A673 (cell line): ENCODE measurements at regions not wholly inside any gene's neighbourhood (a gene's known extent, or its start where the extent isn't known, plus 50 kb on each side); places are given as distances from the start of the nearest gene placed in this dataset.

Experiments
- BruUV-seq: library from RNA; stranded (reverse); fragments of 400-500 nt; replicated peaks from 2 replicates; lab custom pipeline; 2021; lab: Mats Ljungman, UMichigan
- CTCF ChIA-PET: fragments of 300-600 bp; sonication (Branson Sonifier 250); formaldehyde crosslinking; loops from one replicate; lab custom pipeline; 2022; ENCODE audit warnings: antibody characterized with exemption; lab: Charles Lee
- POLR2A ChIA-PET: fragments of 300-600 bp; sonication (Branson Sonifier 250); formaldehyde crosslinking; loops from one replicate; lab custom pipeline; 2022; ENCODE audit warnings: antibody characterized with exemption; ENCODE audit not compliant: low non-redundant PET; lab: Charles Lee
- DNase-seq: peaks from one replicate; pipeline ENCODE4 v3.0.0-alpha.2; 2015; ENCODE audit warnings: low spot score
- H3K27ac ChIP-seq: fragments of 200-600 bp; sonication (generic); 2 replicates; pipeline ENCODE4 v1.5.1; 2016; ENCODE audit warnings: mixed run types, low read depth, mild to moderate bottlenecking, mixed read lengths, antibody characterized with exemption, low read length; ENCODE audit not compliant: poor library complexity, severe bottlenecking
- H3K27me3 ChIP-seq: fragments of 200-600 bp; sonication (generic); replicated peaks from 2 replicates; pipeline ENCODE4 v1.6.1; 2017; ENCODE audit warnings: mixed run types, low read depth, mild to moderate bottlenecking, mixed read lengths, antibody characterized with exemption, low read length; ENCODE audit not compliant: insufficient read depth, poor library complexity
- H3K36me3 ChIP-seq: fragments of 200-600 bp; sonication (generic); 2 replicates; pipeline ENCODE4 v1.6.1; 2016; ENCODE audit warnings: mixed run types, mild to moderate bottlenecking, mixed read lengths, antibody characterized with exemption, low read length; ENCODE audit not compliant: insufficient read depth, poor library complexity, severe bottlenecking
- H3K4me1 ChIP-seq: fragments of 200-600 bp; sonication (generic); 2 replicates; pipeline ENCODE4 v1.6.1; 2017; ENCODE audit warnings: mixed run types, mild to moderate bottlenecking, mixed read lengths, antibody characterized with exemption, low read length; ENCODE audit not compliant: insufficient read depth, poor library complexity, severe bottlenecking
- H3K4me3 ChIP-seq: fragments of 200-600 bp; sonication (generic); 2 replicates; pipeline ENCODE4 v1.5.1; 2016; ENCODE audit warnings: low read depth, mixed run types, mild to moderate bottlenecking, mixed read lengths, low read length; ENCODE audit not compliant: poor library complexity, severe bottlenecking
- H3K9me3 ChIP-seq: fragments of 200-600 bp; sonication (generic); 2 replicates; pipeline ENCODE4 v1.6.1; 2016; ENCODE audit warnings: mixed run types, low read depth, mild to moderate bottlenecking, mixed read lengths, antibody characterized with exemption, low read length; ENCODE audit not compliant: poor library complexity, severe bottlenecking
- EZH2 ChIP-seq: fragments of 200-600 bp; sonication (generic); IDR thresholded peaks from 2 replicates; pipeline ENCODE4 v1.6.1; 2017; ENCODE audit warnings: borderline replicate concordance, low read depth, mild to moderate bottlenecking, mixed read lengths, antibody characterized with exemption, low read length; ENCODE audit not compliant: poor library complexity, severe bottlenecking
- intact Hi-C: fragments of 100-400 bp; cut with micrococcal nuclease; formaldehyde crosslinking; loops from one replicate; pipeline ENCODE4 v1.10.0; 2022; ENCODE audit not compliant: unreplicated experiment
- TF ChIP-seq, protein P1 (sequence below): fragments of 300-800, 200-600 bp; sonication (generic); conservative IDR thresholded peaks from 2 replicates; pipeline ENCODE4 v1.5.1; 2017; ENCODE audit warnings: low read depth, mild to moderate bottlenecking, antibody characterized with exemption, low read length, moderate library complexity, mixed read lengths

DNA sequence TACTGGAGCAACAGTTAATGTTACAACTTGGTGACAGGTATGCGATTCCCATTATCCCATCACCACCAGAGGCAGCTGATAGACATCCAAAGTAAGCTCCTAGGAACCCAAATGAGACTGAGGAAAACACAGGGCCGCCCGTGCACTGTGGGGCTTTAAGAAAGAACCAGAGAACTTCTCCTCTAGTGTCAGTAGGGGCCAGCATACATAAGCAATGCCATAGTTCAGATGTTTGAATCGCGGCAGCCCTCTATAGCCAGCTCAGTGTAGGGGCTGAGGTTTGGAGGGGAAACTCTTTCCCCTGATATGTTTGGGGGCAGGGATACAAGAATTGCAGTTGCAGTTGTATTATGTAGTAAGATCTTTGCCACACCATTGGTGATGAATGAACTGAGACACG, 593.3 kb upstream of the NCAM2 start:
- intact Hi-C loops, result no loop called here
- no peak for DNase-seq
- no peak for TF ChIP-seq EZH2
- TF ChIP-seq, protein P1, sequence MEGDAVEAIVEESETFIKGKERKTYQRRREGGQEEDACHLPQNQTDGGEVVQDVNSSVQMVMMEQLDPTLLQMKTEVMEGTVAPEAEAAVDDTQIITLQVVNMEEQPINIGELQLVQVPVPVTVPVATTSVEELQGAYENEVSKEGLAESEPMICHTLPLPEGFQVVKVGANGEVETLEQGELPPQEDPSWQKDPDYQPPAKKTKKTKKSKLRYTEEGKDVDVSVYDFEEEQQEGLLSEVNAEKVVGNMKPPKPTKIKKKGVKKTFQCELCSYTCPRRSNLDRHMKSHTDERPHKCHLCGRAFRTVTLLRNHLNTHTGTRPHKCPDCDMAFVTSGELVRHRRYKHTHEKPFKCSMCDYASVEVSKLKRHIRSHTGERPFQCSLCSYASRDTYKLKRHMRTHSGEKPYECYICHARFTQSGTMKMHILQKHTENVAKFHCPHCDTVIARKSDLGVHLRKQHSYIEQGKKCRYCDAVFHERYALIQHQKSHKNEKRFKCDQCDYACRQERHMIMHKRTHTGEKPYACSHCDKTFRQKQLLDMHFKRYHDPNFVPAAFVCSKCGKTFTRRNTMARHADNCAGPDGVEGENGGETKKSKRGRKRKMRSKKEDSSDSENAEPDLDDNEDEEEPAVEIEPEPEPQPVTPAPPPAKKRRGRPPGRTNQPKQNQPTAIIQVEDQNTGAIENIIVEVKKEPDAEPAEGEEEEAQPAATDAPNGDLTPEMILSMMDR, result no peak

DNA sequence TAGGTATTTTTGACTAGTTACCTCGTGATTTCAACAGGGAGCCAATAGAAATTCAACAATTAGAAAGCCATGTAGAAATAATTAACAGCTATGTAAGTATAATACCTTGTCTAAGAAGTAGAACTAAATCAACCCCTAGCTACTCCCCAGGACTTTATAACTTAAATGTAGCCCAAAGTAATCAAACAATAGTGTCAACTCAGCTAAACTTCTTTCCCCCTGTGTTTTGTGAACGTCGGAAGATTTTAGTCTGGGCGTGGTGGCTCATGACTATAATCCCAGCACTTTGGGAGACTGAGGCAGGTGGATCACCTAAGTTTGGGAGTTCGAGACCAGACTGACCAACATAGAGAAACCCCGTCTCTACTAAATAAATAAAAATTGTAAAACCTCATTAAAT, 579.9 kb upstream of the NCAM2 start:
- no peak overlapping the region for H3K4me3 ChIP-seq
- no peaks in the 10 kb centered on the region for H3K36me3 ChIP-seq
- intact Hi-C loops, result no loop called here
- no TSS peak for BruUV-seq
- POLR2A ChIA-PET, result no interaction called here
- CTCF ChIA-PET, result interaction anchor here (0.6 kb wide), 1 partner anchor 22 kb away, joined by 6 read pairs; no protein-coding TSS in a partner anchor
- TF ChIP-seq, protein P1, result no peak
- TF ChIP-seq EZH2, result no peak
- no peak overlapping the region for H3K27ac ChIP-seq
- H3K27me3 ChIP-seq, result no peaks in the 10 kb centered on the region
- no peaks in the 10 kb centered on the region for H3K4me1 ChIP-seq
- DNase-seq, result no peak
- H3K9me3 ChIP-seq, result peaks cover 4% of the 10 kb centered on the region

More for the DNA sequence above, 593.3 kb upstream of the NCAM2 start:
- CTCF ChIA-PET, result no interaction called here
- no TSS peak for BruUV-seq
- Histone ChIP-seq H3K36me3 (no peaks in the 10 kb centered on the region), H3K4me1 (no peaks in the 10 kb centered on the region), H3K4me3 (no peak overlapping the region), H3K27ac (no peak overlapping the region), H3K27me3 (peaks cover 4% of the 10 kb centered on the region), H3K9me3 (peaks cover 20% of the 10 kb centered on the region)
- POLR2A ChIA-PET, result no interaction called here

DNA sequence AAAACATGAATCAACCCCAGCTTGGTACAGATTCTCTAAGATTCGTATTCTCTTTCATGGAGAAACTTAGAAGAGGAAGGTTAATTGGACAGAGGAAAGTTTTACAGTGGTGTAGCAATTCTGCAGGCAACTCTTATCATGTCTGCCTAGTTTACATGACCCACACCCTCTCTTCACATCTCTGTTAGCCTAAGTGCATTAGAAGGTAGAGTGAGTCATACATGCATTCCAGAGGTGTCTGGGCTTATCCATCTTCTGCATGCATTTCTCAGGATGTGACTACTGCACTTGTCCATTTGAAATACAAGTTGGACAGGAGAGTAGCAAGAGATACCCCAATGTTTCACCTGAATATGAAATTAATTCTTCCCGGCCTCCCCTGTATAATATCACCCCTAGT, 578.4 kb upstream of the NCAM2 start:
- BruUV-seq, result no TSS peak
- intact Hi-C loops, result no loop called here
- Histone ChIP-seq H3K9me3 (peaks cover 4% of the 10 kb centered on the region), H3K4me1 (no peaks in the 10 kb centered on the region), H3K27me3 (no peaks in the 10 kb centered on the region), H3K36me3 (no peaks in the 10 kb centered on the region), H3K4me3 (no peak overlapping the region), H3K27ac (no peak overlapping the region)
- ChIA-PET POLR2A (no interaction called here), CTCF (no interaction called here)
- DNase-seq, result no peak
- TF ChIP-seq EZH2, result no peak
- TF ChIP-seq, protein P1, result no peak
